ENCODE measurements at regions not wholly inside any gene's neighbourhood (a gene's known extent, or its start where the extent isn't known, plus 50 kb on each side); places are given as distances from the start of the nearest gene placed in this dataset.

DNA sequence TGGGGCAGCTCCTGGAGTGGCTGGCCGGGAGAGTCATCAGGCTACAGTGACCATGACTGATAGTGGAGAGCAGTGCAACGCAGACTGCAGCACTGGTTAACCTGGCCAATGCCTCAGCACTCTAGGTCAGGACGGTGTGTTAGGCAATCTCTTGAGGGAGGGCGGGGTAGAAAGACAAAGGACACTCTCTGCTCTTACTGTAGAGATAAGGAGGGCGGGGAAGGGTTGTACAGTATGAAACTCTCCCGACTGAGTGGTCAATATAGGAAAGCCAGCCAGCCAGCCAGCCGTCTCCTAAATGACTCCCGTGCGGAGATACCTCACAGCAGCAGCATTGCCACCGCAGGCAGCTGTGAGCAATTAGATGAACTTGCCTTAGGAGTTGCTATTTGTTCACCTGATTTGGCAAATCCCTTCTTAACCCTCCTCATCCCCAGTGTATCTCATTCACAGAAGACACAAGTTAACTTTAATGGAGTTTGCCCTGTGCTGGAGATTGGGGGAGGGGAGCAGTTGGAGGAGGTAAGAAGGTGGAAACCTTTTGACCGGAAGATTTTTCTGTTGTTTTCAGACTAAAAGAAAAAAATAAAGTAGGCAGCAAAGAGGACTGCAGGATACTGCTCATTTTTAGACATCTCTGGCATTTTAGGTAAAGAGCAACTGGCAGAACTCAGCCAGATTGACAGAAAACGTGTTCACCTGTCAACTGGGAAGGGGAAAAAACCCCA, 330.5 kb downstream of the HNRNPD start:
- TF ChIP-seq BHLHE40 (IDR thresholded peaks at IDR 0.05; ENCODE audit: borderline replicate concordance) (no peak), FOXM1 (IDR thresholded peaks at IDR 0.05; ENCODE audit: borderline replicate concordance) (no peak), TARDBP (IDR thresholded peaks at IDR 0.05) (no peak), CTBP1 (IDR thresholded peaks at IDR 0.05; ENCODE audit: borderline replicate concordance) (no peak), FOXK2 (IDR thresholded peaks at IDR 0.05) (no peak), ELF4 (IDR thresholded peaks at IDR 0.05) (no peak), L3MBTL2 (conservative IDR thresholded peaks at IDR 0.05) (no peak), ZNF384 (IDR thresholded peaks at IDR 0.05) (no peak), SUZ12 (IDR thresholded peaks at IDR 0.05) (no peak), SP1 (IDR thresholded peaks at IDR 0.05) (no peak), NFRKB (IDR thresholded peaks at IDR 0.05) (no peak), HDGF (IDR thresholded peaks at IDR 0.05; ENCODE audit: borderline replicate concordance) (no peak), FOXA1 (IDR thresholded peaks at IDR 0.05) (no peak)
- DNase-seq (ENCODE audit: extremely low spot score), result no peak
- ChIA-PET POLR2A (no interaction called here), CTCF (no interaction called here)

DNA sequence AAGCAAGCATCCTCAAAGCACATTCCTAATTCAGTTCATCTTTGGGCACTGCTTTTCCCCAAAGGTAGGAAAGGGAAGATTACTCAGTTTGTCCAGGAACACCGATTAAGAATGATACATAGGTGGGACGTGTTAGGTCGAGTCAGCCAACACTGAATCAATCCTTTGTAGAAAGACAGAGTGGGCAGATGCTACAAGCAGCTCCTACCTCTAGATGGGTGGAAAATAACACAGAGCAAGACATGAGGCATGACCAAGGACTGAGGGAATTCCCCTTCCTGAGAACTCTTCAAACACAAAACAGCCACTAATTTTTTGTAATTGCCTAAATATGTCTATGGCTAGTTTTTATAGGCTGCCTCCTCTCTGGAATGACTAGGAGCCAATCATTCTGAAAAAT, 331.7 kb downstream of the HNRNPD start:
- no peak for TF ChIP-seq HDGF (IDR thresholded peaks at IDR 0.05; ENCODE audit: borderline replicate concordance)
- no peak for TF ChIP-seq FOXA1 (IDR thresholded peaks at IDR 0.05)
- no peak for TF ChIP-seq FOXM1 (IDR thresholded peaks at IDR 0.05; ENCODE audit: borderline replicate concordance)
- TF ChIP-seq FOXK2 (IDR thresholded peaks at IDR 0.05), result no peak
- TF ChIP-seq, protein P1, sequence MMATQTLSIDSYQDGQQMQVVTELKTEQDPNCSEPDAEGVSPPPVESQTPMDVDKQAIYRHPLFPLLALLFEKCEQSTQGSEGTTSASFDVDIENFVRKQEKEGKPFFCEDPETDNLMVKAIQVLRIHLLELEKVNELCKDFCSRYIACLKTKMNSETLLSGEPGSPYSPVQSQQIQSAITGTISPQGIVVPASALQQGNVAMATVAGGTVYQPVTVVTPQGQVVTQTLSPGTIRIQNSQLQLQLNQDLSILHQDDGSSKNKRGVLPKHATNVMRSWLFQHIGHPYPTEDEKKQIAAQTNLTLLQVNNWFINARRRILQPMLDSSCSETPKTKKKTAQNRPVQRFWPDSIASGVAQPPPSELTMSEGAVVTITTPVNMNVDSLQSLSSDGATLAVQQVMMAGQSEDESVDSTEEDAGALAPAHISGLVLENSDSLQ (IDR thresholded peaks at IDR 0.05), result no peak
- no peak for TF ChIP-seq TARDBP (IDR thresholded peaks at IDR 0.05)
- DNase-seq (ENCODE audit: extremely low spot score), result no peak
- POLR2A ChIA-PET, result no interaction called here
- CTCF ChIA-PET, result no interaction called here

DNA sequence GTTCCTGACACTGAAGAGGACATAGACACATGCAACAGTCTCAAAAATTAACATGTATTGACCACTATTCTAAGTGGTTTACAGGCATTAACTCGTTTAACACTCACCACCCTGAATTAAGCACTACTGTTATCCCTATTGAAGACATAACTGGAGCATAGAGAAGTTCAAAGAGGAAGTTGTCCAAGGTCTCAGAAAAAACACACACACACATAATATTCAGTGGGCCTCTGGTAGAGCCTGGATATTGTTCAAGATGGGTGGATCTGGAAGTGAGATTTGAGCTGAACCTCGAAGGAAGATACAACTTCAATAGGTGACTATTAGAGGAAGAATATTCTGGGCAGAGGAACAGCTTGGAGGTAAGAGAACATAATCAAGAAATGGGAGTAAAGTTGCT, 334.9 kb downstream of the HNRNPD start:
- TF ChIP-seq CTBP1 (IDR thresholded peaks at IDR 0.05; ENCODE audit: borderline replicate concordance), result no peak
- ChIA-PET POLR2A (no interaction called here), CTCF (no interaction called here)
- no peak for DNase-seq (ENCODE audit: extremely low spot score)

- CTCF ChIA-PET, result no interaction called here
- POLR2A ChIA-PET, result no interaction called here
- no peak for DNase-seq (ENCODE audit: extremely low spot score)
- no peak for TF ChIP-seq ARNT (IDR thresholded peaks at IDR 0.05)
- TF ChIP-seq TARDBP (IDR thresholded peaks at IDR 0.05), result no peak
- no peak for TF ChIP-seq L3MBTL2 (conservative IDR thresholded peaks at IDR 0.05)
- TF ChIP-seq SP1 (IDR thresholded peaks at IDR 0.05), result no peak
- TF ChIP-seq FOXA1 (IDR thresholded peaks at IDR 0.05), result no peak
- no peak for TF ChIP-seq FOXM1 (IDR thresholded peaks at IDR 0.05; ENCODE audit: borderline replicate concordance)
- no peak for TF ChIP-seq SUZ12 (IDR thresholded peaks at IDR 0.05)
These were observed 337.6 kb downstream of the HNRNPD start for GRCh38 chr4:82036181-82036580.

GRCh38 chr4:82034878-82035277, 338.9 kb downstream of the HNRNPD start:
- ChIA-PET POLR2A (no interaction called here), CTCF (interaction anchor here (0.5 kb wide), 1 partner anchor 617 kb away, joined by 3 read pairs; no protein-coding TSS in a partner anchor)
- TF ChIP-seq ELF4 (IDR thresholded peaks at IDR 0.05), result no peak
- TF ChIP-seq BHLHE40 (IDR thresholded peaks at IDR 0.05; ENCODE audit: borderline replicate concordance), result no peak
- TF ChIP-seq NFRKB (IDR thresholded peaks at IDR 0.05), result no peak
- no peak for DNase-seq (ENCODE audit: extremely low spot score)

- DNase-seq (ENCODE audit: extremely low spot score), result no peak
- TF ChIP-seq L3MBTL2 (conservative IDR thresholded peaks at IDR 0.05) (no peak), SP1 (IDR thresholded peaks at IDR 0.05) (no peak), FOXK2 (IDR thresholded peaks at IDR 0.05) (no peak), ZNF384 (IDR thresholded peaks at IDR 0.05) (no peak), SUZ12 (IDR thresholded peaks at IDR 0.05) (no peak), BHLHE40 (IDR thresholded peaks at IDR 0.05; ENCODE audit: borderline replicate concordance) (no peak), FOXM1 (IDR thresholded peaks at IDR 0.05; ENCODE audit: borderline replicate concordance) (no peak), CTBP1 (IDR thresholded peaks at IDR 0.05; ENCODE audit: borderline replicate concordance) (no peak), NFRKB (IDR thresholded peaks at IDR 0.05) (no peak)
- TF ChIP-seq, protein P1 (IDR thresholded peaks at IDR 0.05), result no peak
- POLR2A ChIA-PET, result no interaction called here
- CTCF ChIA-PET, result no interaction called here
These were observed 339.9 kb downstream of the HNRNPD start for GRCh38 chr4:82033862-82034261.

DNA sequence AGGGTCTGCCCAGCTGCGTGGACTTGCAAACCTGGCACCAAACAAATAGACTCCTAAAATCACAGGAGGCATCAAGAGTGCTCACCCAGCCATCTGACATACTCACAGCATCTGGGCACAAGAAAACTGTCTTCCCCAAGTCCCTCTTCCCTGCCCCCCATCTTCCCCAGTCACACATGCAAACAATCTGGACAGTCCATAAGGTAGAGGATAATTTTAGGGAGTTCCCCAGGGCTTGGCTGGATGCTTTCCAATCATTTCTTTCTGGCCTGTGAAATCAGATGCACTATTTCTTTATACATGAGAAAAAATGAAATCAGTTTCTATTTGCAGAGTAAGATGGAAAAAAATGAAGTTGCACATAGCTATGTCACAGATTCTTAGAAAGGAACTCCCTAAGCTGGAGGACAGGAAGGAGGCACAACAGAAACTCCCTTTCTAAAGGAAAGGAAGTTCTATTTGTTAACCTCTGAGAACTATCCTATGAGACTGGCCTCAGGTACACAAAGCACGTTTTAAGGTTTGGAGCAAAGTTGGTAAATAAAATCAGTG, 342.3 kb downstream of the HNRNPD start:
- CTCF ChIA-PET, result no interaction called here
- TF ChIP-seq L3MBTL2 (conservative IDR thresholded peaks at IDR 0.05) (no peak), SUZ12 (IDR thresholded peaks at IDR 0.05) (no peak), NFRKB (IDR thresholded peaks at IDR 0.05) (no peak), TARDBP (IDR thresholded peaks at IDR 0.05) (no peak), FOXA1 (IDR thresholded peaks at IDR 0.05) (no peak), ZNF384 (IDR thresholded peaks at IDR 0.05) (no peak), ELF4 (IDR thresholded peaks at IDR 0.05) (no peak), CTBP1 (IDR thresholded peaks at IDR 0.05; ENCODE audit: borderline replicate concordance) (no peak), FOXK2 (IDR thresholded peaks at IDR 0.05) (no peak), LEF1 (IDR thresholded peaks at IDR 0.05; ENCODE audit: borderline replicate concordance) (no peak), SP1 (IDR thresholded peaks at IDR 0.05) (no peak), HDGF (IDR thresholded peaks at IDR 0.05; ENCODE audit: borderline replicate concordance) (no peak)
- TF ChIP-seq, protein P1 (IDR thresholded peaks at IDR 0.05), result no peak
- DNase-seq (ENCODE audit: extremely low spot score), result no peak

More for the DNA sequence above, 342.3 kb downstream of the HNRNPD start:
- POLR2A ChIA-PET, result no interaction called here

Measured in HEK293T (cell line).